Lower leg skin (tissue), 4 donors: ENCODE measurements at regions not wholly inside any gene's neighbourhood (a gene's known extent, or its start where the extent isn't known, plus 50 kb on each side); places are given as distances from the start of the nearest gene placed in this dataset.
"Not testable (repeated sequence)": the region's sequence is repeated elsewhere in the genome, so short reads cannot be mapped to it uniquely, and the experiment has no call there.

Experiments
- DNase-seq, 2 donors: peaks; one replicate each; pipeline ENCODE4 v3.0.0-alpha.2; 2019; ENCODE audit warnings: low spot score in 2 of 2
- H3K4me3 ChIP-seq: fragments of 200-600 bp; sonication (generic); 2 replicates; pipeline ENCODE4 v1.5.1; 2017; ENCODE audit warnings: mild to moderate bottlenecking, low read depth; ENCODE audit not compliant: poor library complexity, severe bottlenecking
- CTCF ChIP-seq, 3 donors: fragments of 450-650 bp; IDR thresholded peaks; one replicate each; pipeline ENCODE4 v1.5.1; 2016; ENCODE audit warnings: antibody characterized with exemption in 3 of 3, mild to moderate bottlenecking in 3 of 3, moderate library complexity in 2 of 3
- POLR2A ChIP-seq, 2 donors: fragments of 450-650 bp; IDR thresholded peaks; one replicate each; pipeline ENCODE4 v1.6.1; 2016 to 2017; ENCODE audit warnings: antibody characterized with exemption in 2 of 2, mild to moderate bottlenecking in 1 of 2, moderate library complexity in 1 of 2
- WGBS, 2 donors: methylation state at CpG; one replicate each; pipeline ENCODE4 v1.1.5; 2018; 5-methylcytosine and 5-hydroxymethylcytosine counted together
- intact Hi-C: fragments of 100-400 bp; cut with DNase I; formaldehyde crosslinking; loops from one replicate; pipeline ENCODE4 v1.15.0; 2023; ENCODE audit warnings: low total_unique reads

DNA sequence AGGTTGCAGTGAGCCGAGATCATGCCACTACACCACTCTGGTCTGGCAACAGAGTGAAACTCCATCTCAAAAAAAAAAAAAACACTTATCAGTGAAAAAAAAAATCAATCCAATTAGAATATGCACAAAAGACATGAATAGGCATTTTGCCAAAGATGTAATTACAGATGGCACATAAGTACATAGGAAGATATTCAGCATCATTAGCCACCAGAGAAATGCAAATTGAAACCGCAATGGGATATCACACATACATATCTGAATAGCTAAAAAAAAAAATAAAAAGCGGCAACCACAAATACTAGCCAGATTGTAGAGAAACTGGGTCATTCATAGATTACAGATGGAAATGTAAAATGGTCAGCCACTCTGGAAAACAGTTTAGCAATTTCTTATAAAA lies 1310.8 kb downstream of the XPNPEP1 start:
- no peak for TF ChIP-seq POLR2A (IDR thresholded peaks at IDR 0.05)
- TF ChIP-seq CTCF (IDR thresholded peaks at IDR 0.05): no peak
- intact Hi-C loops: no loop called here
- 50 to 59% methylated on average over 3 of the region's 3 CpGs for WGBS, 2 donors
- DNase-seq: no peak
- no peak overlapping the region for H3K4me3 ChIP-seq

DNA sequence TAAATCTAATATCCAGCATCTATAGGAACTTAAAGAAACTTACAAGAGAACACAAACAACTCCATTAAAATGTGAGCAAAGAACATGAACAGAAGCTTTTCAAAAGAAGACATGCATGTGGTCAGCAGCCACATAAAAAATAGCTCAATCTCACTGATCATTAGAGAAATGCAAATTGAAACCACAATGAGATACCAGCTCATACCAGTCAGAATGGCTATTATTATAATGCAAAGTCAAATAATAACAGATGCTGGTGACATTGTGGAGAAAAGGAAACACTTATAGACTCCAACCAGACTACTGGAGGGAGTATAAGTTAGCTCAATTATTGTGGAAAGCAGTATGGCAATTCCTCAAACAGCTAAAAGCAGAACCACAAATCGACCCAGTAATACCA lies 1314.5 kb downstream of the XPNPEP1 start:
- intact Hi-C loops: no loop called here
- TF ChIP-seq CTCF (IDR thresholded peaks at IDR 0.05) (no peak), POLR2A (IDR thresholded peaks at IDR 0.05) (no peak)
- no peak for DNase-seq
- H3K4me3 ChIP-seq: no peak overlapping the region
- WGBS, 2 donors: 44 to 53% methylated on average over 1 of the region's 1 CpG

GRCh38 chr10:108601851-108602250 lies 1321.5 kb downstream of the XPNPEP1 start:
- WGBS, 2 donors: 91 to 93% methylated on average over 2 of the region's 2 CpGs
- no peak overlapping the region for H3K4me3 ChIP-seq
- intact Hi-C loops: no loop called here
- no peak for DNase-seq
- no peak for TF ChIP-seq POLR2A (IDR thresholded peaks at IDR 0.05)
- no peak for TF ChIP-seq CTCF (IDR thresholded peaks at IDR 0.05)

- intact Hi-C loops, DNase-seq, H3K4me3 ChIP-seq: not testable (repeated sequence)
- 54 to 58% methylated on average over 4 of the region's 4 CpGs for whole genome bisulfite sequencing, 2 donors
Observed at GRCh38 chr10:108600511-108600910, 1322.8 kb downstream of the XPNPEP1 start.

GRCh38 chr10:108599317-108599716 lies 1324.0 kb downstream of the XPNPEP1 start:
- H3K4me3 ChIP-seq, intact Hi-C loops, DNase-seq: not testable (repeated sequence)
- WGBS, 2 donors: 45 to 70% methylated on average over 11 of the region's 11 CpGs

GRCh38 chr10:108598831-108599230 lies 1324.5 kb downstream of the XPNPEP1 start:
- no peak for TF ChIP-seq CTCF (IDR thresholded peaks at IDR 0.05)
- TF ChIP-seq POLR2A (IDR thresholded peaks at IDR 0.05): no peak
- no peak overlapping the region for H3K4me3 ChIP-seq
- intact Hi-C loops: no loop called here
- no peak for DNase-seq

GRCh38 chr10:108598320-108598695 lies 1325.0 kb downstream of the XPNPEP1 start:
- no peak for DNase-seq
- 50% methylated on average over 1 of the region's 1 CpG for WGBS, 2 donors
- no peak for TF ChIP-seq POLR2A (IDR thresholded peaks at IDR 0.05)
- no peak for TF ChIP-seq CTCF (IDR thresholded peaks at IDR 0.05)
- intact Hi-C loops: no loop called here
- no peak overlapping the region for H3K4me3 ChIP-seq
